ENCODE measurements at regions not wholly inside any gene's neighbourhood (a gene's known extent, or its start where the extent isn't known, plus 50 kb on each side); places are given as distances from the start of the nearest gene placed in this dataset.

DNA sequence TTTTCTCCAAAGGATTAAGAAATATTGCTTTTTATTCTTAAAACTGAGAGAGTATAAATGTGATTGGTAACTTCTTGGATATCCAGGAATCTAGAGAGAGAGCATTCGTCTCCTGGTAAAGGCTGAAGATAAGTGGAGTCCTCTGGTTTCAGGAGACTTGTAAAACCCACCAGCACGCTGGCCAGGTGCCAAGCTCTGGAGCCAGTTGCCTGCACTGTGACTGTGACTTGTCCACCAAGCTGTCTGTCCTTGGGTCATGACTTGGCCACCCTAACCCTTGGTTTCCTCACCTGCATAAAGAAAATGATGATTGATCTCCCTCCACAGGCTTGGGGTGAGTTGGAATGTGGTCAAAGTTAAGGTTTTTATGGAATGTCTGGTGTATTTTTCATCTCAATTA, 185.4 kb upstream of the NCKAP5 start:
- H3K4me3 ChIP-seq (ENCODE audit: low read depth, low read length) = no peak overlapping the region
- H3K27ac Mint-ChIP-seq (ENCODE audit: unreplicated experiment) = no peak overlapping the region
- CTCF ChIA-PET = no interaction called here
- no peaks in the 10 kb centered on the region for H3K9me3 Mint-ChIP-seq (ENCODE audit: unreplicated experiment)
- H3K4me1 Mint-ChIP-seq (ENCODE audit: low read depth, unreplicated experiment) = no peaks in the 10 kb centered on the region
- H3K9me3 ChIP-seq = no peaks in the 10 kb centered on the region
- no peaks in the 10 kb centered on the region for H3K36me3 Mint-ChIP-seq (ENCODE audit: insufficient read depth, unreplicated experiment)
- no peak for TF ChIP-seq CTCF (IDR thresholded peaks at IDR 0.05; ENCODE audit: insufficient read depth in 1 of 2, low read depth in 1 of 2, low read length in 1 of 2, severe bottlenecking in 1 of 2, unreplicated experiment in 1 of 2)
- H3K36me3 ChIP-seq (ENCODE audit: control insufficient read depth, insufficient read depth, low read length) = no peaks in the 10 kb centered on the region
- DNase-seq = no peak
- no peaks in the 10 kb centered on the region for H3K27me3 ChIP-seq (replicated peaks; ENCODE audit: control insufficient read depth, insufficient read depth, low read length)
- POLR2A ChIA-PET = no interaction called here
- no peaks in the 10 kb centered on the region for H3K4me1 ChIP-seq
- no TSS peak for BruUV-seq (replicated peaks)
- H3K4me3 Mint-ChIP-seq (ENCODE audit: unreplicated experiment) = no peak overlapping the region
- intact Hi-C loops (cut with micrococcal nuclease; ENCODE audit: unreplicated experiment) = no loop called here
- H3K27me3 Mint-ChIP-seq (ENCODE audit: insufficient read depth, unreplicated experiment) = no peaks in the 10 kb centered on the region

- Histone ChIP-seq H3K27me3 (replicated peaks; ENCODE audit: control insufficient read depth, insufficient read depth, low read length) (no peaks in the 10 kb centered on the region), H3K4me3 (ENCODE audit: low read depth, low read length) (no peak overlapping the region), H3K9me3 (no peaks in the 10 kb centered on the region), H3K36me3 (ENCODE audit: control insufficient read depth, insufficient read depth, low read length) (no peaks in the 10 kb centered on the region), H3K4me1 (no peaks in the 10 kb centered on the region)
- no peak overlapping the region for H3K4me3 Mint-ChIP-seq (ENCODE audit: unreplicated experiment)
- no peaks in the 10 kb centered on the region for H3K4me1 Mint-ChIP-seq (ENCODE audit: low read depth, unreplicated experiment)
- BruUV-seq (replicated peaks) = no TSS peak
- H3K27ac Mint-ChIP-seq (ENCODE audit: unreplicated experiment) = no peak overlapping the region
- H3K36me3 Mint-ChIP-seq (ENCODE audit: insufficient read depth, unreplicated experiment) = no peaks in the 10 kb centered on the region
- no peak for TF ChIP-seq CTCF (IDR thresholded peaks at IDR 0.05; ENCODE audit: insufficient read depth in 1 of 2, low read depth in 1 of 2, low read length in 1 of 2, severe bottlenecking in 1 of 2, unreplicated experiment in 1 of 2)
- no peak for DNase-seq
- ChIA-PET POLR2A (no interaction called here), CTCF (no interaction called here)
- no peaks in the 10 kb centered on the region for H3K9me3 Mint-ChIP-seq (ENCODE audit: unreplicated experiment)
- H3K27me3 Mint-ChIP-seq (ENCODE audit: insufficient read depth, unreplicated experiment) = no peaks in the 10 kb centered on the region
- intact Hi-C loops (cut with micrococcal nuclease; ENCODE audit: unreplicated experiment) = no loop called here
These were observed 187.4 kb upstream of the NCKAP5 start for GRCh38 chr2:133755480-133756300.

DNA sequence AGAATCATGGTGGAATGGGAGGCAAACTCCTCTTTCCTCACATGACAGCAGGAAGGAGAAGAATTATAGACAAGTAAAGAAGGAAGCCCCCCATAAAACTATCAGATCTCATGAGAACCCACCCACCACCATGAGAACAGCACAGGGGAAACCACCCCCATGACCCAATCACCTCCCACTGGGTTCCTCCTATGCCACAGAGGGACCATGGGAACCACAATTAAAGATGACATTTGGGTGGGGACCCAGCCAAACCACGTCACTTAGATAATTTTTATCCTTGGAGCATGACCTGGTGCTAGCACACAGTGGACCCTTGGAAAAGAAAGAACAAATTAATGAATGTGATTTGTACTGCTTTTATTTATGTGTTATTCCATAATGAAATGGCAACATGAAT, 188.6 kb upstream of the NCKAP5 start:
- Histone ChIP-seq H3K36me3 (ENCODE audit: control insufficient read depth, insufficient read depth, low read length) (no peaks in the 10 kb centered on the region), H3K27me3 (replicated peaks; ENCODE audit: control insufficient read depth, insufficient read depth, low read length) (no peaks in the 10 kb centered on the region), H3K4me1 (no peaks in the 10 kb centered on the region), H3K9me3 (no peaks in the 10 kb centered on the region), H3K4me3 (ENCODE audit: low read depth, low read length) (no peak overlapping the region)
- ChIA-PET CTCF (no interaction called here), POLR2A (no interaction called here)
- TF ChIP-seq CTCF (IDR thresholded peaks at IDR 0.05; ENCODE audit: insufficient read depth in 1 of 2, low read depth in 1 of 2, low read length in 1 of 2, severe bottlenecking in 1 of 2, unreplicated experiment in 1 of 2) = no peak
- intact Hi-C loops (cut with micrococcal nuclease; ENCODE audit: unreplicated experiment) = no loop called here
- Mint-ChIP-seq H3K27me3 (ENCODE audit: insufficient read depth, unreplicated experiment) (no peaks in the 10 kb centered on the region), H3K27ac (ENCODE audit: unreplicated experiment) (no peak overlapping the region), H3K9me3 (ENCODE audit: unreplicated experiment) (no peaks in the 10 kb centered on the region), H3K4me3 (ENCODE audit: unreplicated experiment) (no peak overlapping the region), H3K4me1 (ENCODE audit: low read depth, unreplicated experiment) (no peaks in the 10 kb centered on the region), H3K36me3 (ENCODE audit: insufficient read depth, unreplicated experiment) (no peaks in the 10 kb centered on the region)
- no peak for DNase-seq
- BruUV-seq (replicated peaks) = no TSS peak
